Keratinocyte (primary cell): ENCODE measurements at regions not wholly inside any gene's neighbourhood (a gene's known extent, or its start where the extent isn't known, plus 50 kb on each side); places are given as distances from the start of the nearest gene placed in this dataset.

Source experiments
- DNase-seq: peaks from one replicate; pipeline ENCODE4 v3.0.0-alpha.2; 2011; ENCODE audit warnings: low read depth, missing footprints, low spot score
- FAIRE-seq: peaks from 2 replicates; lab custom pipeline; 2011; peaks lifted over from hg19 to GRCh38; lab: Jason Lieb, UNC
- H2AFZ ChIP-seq: 2 replicates; pipeline ENCODE4 v1.6.0; 2012; ENCODE audit warnings: low read length, control low read depth, inconsistent platforms; ENCODE audit not compliant: control insufficient read depth
- H3K27ac ChIP-seq: 2 replicates; pipeline ENCODE4 v1.5.1; 2011; ENCODE audit warnings: low read length; ENCODE audit not compliant: control insufficient read depth, insufficient read depth
- H3K27me3 ChIP-seq: 3 replicates; pipeline ENCODE4 v1.6.0; 2011; ENCODE audit warnings: low read length; ENCODE audit not compliant: control insufficient read depth, insufficient read depth; ENCODE audit errors: extremely low read depth
- H3K36me3 ChIP-seq, 2 experiments: 2 replicates in 1 of 2; 3 replicates in 1 of 2; pipeline ENCODE4 v1.5.1; 2011; ENCODE audit warnings: low read length in 2 of 2, mild to moderate bottlenecking in 1 of 2; ENCODE audit not compliant: control insufficient read depth in 2 of 2, insufficient read depth in 2 of 2; ENCODE audit errors: extremely low read depth in 1 of 2
- H3K4me1 ChIP-seq: 3 replicates; pipeline ENCODE4 v1.5.1; 2011; ENCODE audit warnings: low read length; ENCODE audit not compliant: control insufficient read depth, insufficient read depth; ENCODE audit errors: extremely low read depth
- H3K4me2 ChIP-seq: 3 replicates; pipeline ENCODE4 v1.6.0; 2011; ENCODE audit warnings: low read depth, low read length; ENCODE audit not compliant: control insufficient read depth, insufficient read depth; ENCODE audit errors: extremely low read depth
- H3K4me3 ChIP-seq, 3 experiments: fragments of 200-600 bp in 1 of 3; sonication (generic) in 1 of 3; 2 replicates in 2 of 3; 3 replicates in 1 of 3; pipeline ENCODE4 v1.5.1; 2011 to 2016; ENCODE audit warnings: low read length in 3 of 3, mild to moderate bottlenecking in 3 of 3, control low read depth in 2 of 3, inconsistent platforms in 1 of 3, low read depth in 1 of 3, mixed read lengths in 1 of 3, mixed run types in 1 of 3, moderate library complexity in 1 of 3; ENCODE audit not compliant: control insufficient read depth in 2 of 3, insufficient read depth in 2 of 3; ENCODE audit errors: extremely low read depth in 1 of 3
- H3K79me2 ChIP-seq: 2 replicates; pipeline ENCODE4 v1.6.0; 2012; ENCODE audit warnings: low read length; ENCODE audit not compliant: control insufficient read depth, insufficient read depth
- H3K9ac ChIP-seq: 3 replicates; pipeline ENCODE4 v1.6.0; 2011; ENCODE audit warnings: low read length; ENCODE audit not compliant: control insufficient read depth, insufficient read depth; ENCODE audit errors: extremely low read depth
- H3K9me1 ChIP-seq: 3 replicates; pipeline ENCODE4 v1.6.0; 2011; ENCODE audit warnings: low read length; ENCODE audit not compliant: control insufficient read depth, insufficient read depth; ENCODE audit errors: extremely low read depth
- H3K9me3 ChIP-seq: 2 replicates; pipeline ENCODE4 v1.5.1; 2012; ENCODE audit warnings: low read depth, low read length; ENCODE audit not compliant: control insufficient read depth
- H4K20me1 ChIP-seq: 3 replicates; pipeline ENCODE4 v1.6.0; 2011; ENCODE audit warnings: low read length; ENCODE audit not compliant: control insufficient read depth, insufficient read depth; ENCODE audit errors: extremely low read depth
- CTCF ChIP-seq, 3 experiments: IDR thresholded peaks in 1 of 3; conservative IDR thresholded peaks in 1 of 3; optimal IDR thresholded peaks in 1 of 3; 2 replicates in 2 of 3; 3 replicates in 1 of 3; pipeline versions ENCODE3 to v1.5.1; 2011; ENCODE audit warnings: low read length in 3 of 3, mild to moderate bottlenecking in 3 of 3, moderate library complexity in 2 of 3, control low read depth in 1 of 3, inconsistent platforms in 1 of 3; ENCODE audit not compliant: insufficient read depth in 2 of 3; ENCODE audit errors: extremely low read depth in 1 of 3
- EZH2 ChIP-seq: IDR thresholded peaks from one replicate; pipeline ENCODE4 v1.6.1; 2012; ENCODE audit warnings: inconsistent platforms, mild to moderate bottlenecking, low read length, moderate library complexity
- dilution Hi-C: fragments of 300-500 bp; cut with MboI; formaldehyde crosslinking; loops from one replicate; pipeline ENCODE4 v1.7.0; 2020; ENCODE audit warnings: low sequenced_read_pairs; ENCODE audit not compliant: extremely low pct_ligation_motif_present

- Histone ChIP-seq H3K79me2 (no peaks in the 10 kb centered on the region), H3K27me3 (no peaks in the 10 kb centered on the region), H3K9ac (no peak overlapping the region), H3K9me1 (no peaks in the 10 kb centered on the region), H3K4me3 (no peak overlapping the region), H4K20me1 (no peaks in the 10 kb centered on the region), H2AFZ (no peak overlapping the region), H3K4me1 (no peaks in the 10 kb centered on the region), H3K4me2 (no peak overlapping the region), H3K27ac (no peak overlapping the region), H3K36me3 (no peaks in the 10 kb centered on the region), H3K9me3 (no peaks in the 10 kb centered on the region)
- DNase-seq (no peak), FAIRE-seq (no peak)
- no peak for TF ChIP-seq CTCF (optimal IDR thresholded peaks at IDR 0.05 in 1 of 3, IDR thresholded peaks at IDR 0.05 in 1 of 3, conservative IDR thresholded peaks at IDR 0.05 in 1 of 3; ENCODE audit: extremely low read depth in 1 of 3, insufficient read depth in 2 of 3, low read length in 3 of 3)
- no peak for TF ChIP-seq EZH2
- dilution Hi-C loops = no loop called here
These were observed 450.7 kb downstream of the TSHZ3 start for GRCh38 chr19:30898353-30899103.

GRCh38 chr19:30897553-30897952 lies 451.7 kb downstream of the TSHZ3 start:
- no peak for FAIRE-seq
- Histone ChIP-seq H3K9me1 (no peaks in the 10 kb centered on the region), H3K27me3 (no peaks in the 10 kb centered on the region), H3K79me2 (no peaks in the 10 kb centered on the region), H2AFZ (no peak overlapping the region), H3K36me3 (no peaks in the 10 kb centered on the region), H3K4me1 (no peaks in the 10 kb centered on the region), H3K4me3 (no peak overlapping the region), H3K27ac (no peak overlapping the region), H3K4me2 (no peak overlapping the region), H3K9me3 (no peaks in the 10 kb centered on the region), H4K20me1 (no peaks in the 10 kb centered on the region), H3K9ac (no peak overlapping the region)
- TF ChIP-seq EZH2 (no peak), CTCF (optimal IDR thresholded peaks at IDR 0.05 in 1 of 3, IDR thresholded peaks at IDR 0.05 in 1 of 3, conservative IDR thresholded peaks at IDR 0.05 in 1 of 3; ENCODE audit: extremely low read depth in 1 of 3, insufficient read depth in 2 of 3, low read length in 3 of 3) (no peak)
- no peak for DNase-seq
- dilution Hi-C loops = no loop called here
